HCT116 (cell line): ENCODE measurements at regions not wholly inside any gene's neighbourhood (a gene's known extent, or its start where the extent isn't known, plus 50 kb on each side); places are given as distances from the start of the nearest gene placed in this dataset.

Source experiments
- ATAC-seq: fragments of 200-7000 bp; cut with Tn5 transposase; 2 replicates; pipeline ENCODE4 v1.9.1; 2020; ENCODE audit warnings: mild to moderate bottlenecking, moderate library complexity
- BruUV-seq: library from RNA; stranded (reverse); fragments of 400-500 nt; replicated peaks from 2 replicates; lab custom pipeline; 2021; lab: Mats Ljungman, UMichigan
- CTCF ChIA-PET: fragments of 300-600 bp; sonication (Branson Sonifier 250); formaldehyde crosslinking; loops from one replicate; lab custom pipeline; 2021; ENCODE audit warnings: antibody characterized with exemption; lab: Charles Lee
- POLR2A ChIA-PET: fragments of 300-600, 350-600 bp; sonication (Branson Sonifier 250); formaldehyde crosslinking; loops from one replicate; lab custom pipeline; 2021; ENCODE audit warnings: antibody characterized with exemption; lab: Charles Lee
- RAD21 ChIA-PET, 2 experiments: fragments of 300-600 bp; sonication (Branson Sonifier 250); formaldehyde crosslinking; loops; one replicate each; lab custom pipeline; 2023; ENCODE audit warnings: low total read pairs in 2 of 2; ENCODE audit not compliant: uncharacterized antibody in 2 of 2, unreplicated experiment in 2 of 2, low non-redundant PET in 1 of 2; lab: Charles Lee
- DNase-seq: peaks from one replicate; pipeline ENCODE4 v3.0.0-alpha.2; 2010; ENCODE audit warnings: low read depth, low spot score
- H2AFZ ChIP-seq: fragments of 200-600 bp; shearing (Covaris generic), sonication (generic); 2 replicates; pipeline ENCODE4 v1.6.1; 2017; ENCODE audit warnings: low read depth, mixed run types, mixed read lengths, antibody characterized with exemption, low read length; ENCODE audit not compliant: poor library complexity, severe bottlenecking
- H3K27ac ChIP-seq: 2 replicates; pipeline ENCODE4 v1.5.1; 2012; ENCODE audit warnings: low read depth, low read length
- H3K27me3 ChIP-seq: fragments of 200-600 bp; sonication (generic); 2 replicates; pipeline ENCODE4 v1.6.1; 2016; ENCODE audit warnings: mixed run types, low read length, mixed read lengths; ENCODE audit not compliant: insufficient read depth
- H3K36me3 ChIP-seq, 2 experiments: fragments of 200-500 bp in 1 of 2; fragments of 200-600 bp in 1 of 2; sonication (Bioruptor generic) in 1 of 2; sonication (generic) in 1 of 2; 2 replicates each; pipeline versions ENCODE4 v1.5.1 to v1.6.1; 2014 to 2016; ENCODE audit warnings: low read length in 2 of 2, inconsistent platforms in 1 of 2, mixed read lengths in 1 of 2, mixed run types in 1 of 2; ENCODE audit not compliant: insufficient read depth in 2 of 2, control insufficient read depth in 1 of 2
- H3K4me1 ChIP-seq, 2 experiments: fragments of 200-600 bp in 1 of 2; sonication (generic) in 1 of 2; 2 replicates each; pipeline versions ENCODE4 v1.5.1 to v1.6.1; 2012 to 2017; ENCODE audit warnings: low read length in 2 of 2, inconsistent platforms in 1 of 2, mild to moderate bottlenecking in 1 of 2, mixed read lengths in 1 of 2, mixed run types in 1 of 2, moderate library complexity in 1 of 2; ENCODE audit not compliant: insufficient read depth in 2 of 2, control insufficient read depth in 1 of 2
- H3K4me2 ChIP-seq: fragments of 200-600 bp; sonication (generic); 2 replicates; pipeline ENCODE4 v1.6.1; 2017; ENCODE audit warnings: mixed run types, low read length, mixed read lengths
- H3K4me3 ChIP-seq, 2 experiments: fragments of 200-600 bp in 1 of 2; sonication (generic) in 1 of 2; replicated peaks in 1 of 2; 2 replicates each; pipeline ENCODE4 v1.5.1; 2011 to 2016; ENCODE audit warnings: low read length in 2 of 2, control low read depth in 1 of 2, low read depth in 1 of 2, mild to moderate bottlenecking in 1 of 2, mixed read lengths in 1 of 2, mixed run types in 1 of 2
- H3K79me2 ChIP-seq: fragments of 200-600 bp; sonication (generic); 2 replicates; pipeline ENCODE4 v1.6.1; 2017; ENCODE audit warnings: mild to moderate bottlenecking, mixed run types, low read length, moderate library complexity, mixed read lengths; ENCODE audit not compliant: insufficient read depth
- H3K9ac ChIP-seq: fragments of 200-600 bp; sonication (generic); 2 replicates; pipeline ENCODE4 v1.6.1; 2016; ENCODE audit warnings: low read length, mixed read lengths
- H3K9me2 ChIP-seq: fragments of 200-600 bp; sonication (generic), shearing (Covaris generic); 2 replicates; pipeline ENCODE4 v1.6.1; 2017; ENCODE audit warnings: mixed run types, mild to moderate bottlenecking, moderate library complexity; ENCODE audit not compliant: insufficient read depth
- H3K9me3 ChIP-seq, 2 experiments: fragments of 200-500 bp in 1 of 2; fragments of 200-600 bp in 1 of 2; sonication (Bioruptor generic) in 1 of 2; sonication (generic) in 1 of 2; 2 replicates each; pipeline ENCODE4 v1.6.1; 2014 to 2017; ENCODE audit warnings: low read length in 2 of 2, mixed read lengths in 2 of 2, inconsistent platforms in 1 of 2, low read depth in 1 of 2, mild to moderate bottlenecking in 1 of 2, mixed run types in 1 of 2, moderate library complexity in 1 of 2; ENCODE audit not compliant: control insufficient read depth in 1 of 2, insufficient read depth in 1 of 2
- H4K20me1 ChIP-seq: fragments of 200-600 bp; sonication (generic), shearing (Covaris generic); 2 replicates; pipeline ENCODE4 v1.6.1; 2017; ENCODE audit warnings: mixed run types, mild to moderate bottlenecking, moderate library complexity; ENCODE audit not compliant: insufficient read depth
- CEBPB ChIP-seq: IDR thresholded peaks from 2 replicates; pipeline ENCODE4 v1.6.1; 2012; ENCODE audit warnings: low read depth
- ELF1 ChIP-seq: IDR thresholded peaks from 2 replicates; pipeline ENCODE4 v1.6.1; 2012; ENCODE audit warnings: low read depth, borderline replicate concordance
- EZH2phosphoT487 ChIP-seq: fragments of 200-600 bp; IDR thresholded peaks from 2 replicates; pipeline ENCODE4 v1.6.1; 2018; ENCODE audit warnings: antibody characterized with exemption, borderline replicate concordance
- POLR2A ChIP-seq: IDR thresholded peaks from 2 replicates; pipeline ENCODE4 v1.7.0; 2011; ENCODE audit warnings: borderline replicate concordance; ENCODE audit not compliant: insufficient read depth, insufficient read length; ENCODE audit errors: extremely low read depth
- POLR2AphosphoS5 ChIP-seq: IDR thresholded peaks from 2 replicates; pipeline ENCODE4 v1.6.1; 2011; ENCODE audit warnings: mild to moderate bottlenecking, low read depth, low read length, moderate library complexity
- TCF7L2 ChIP-seq: IDR thresholded peaks from 2 replicates; pipeline ENCODE4 v1.7.0; 2011; ENCODE audit warnings: borderline replicate concordance, inconsistent platforms; ENCODE audit not compliant: insufficient read depth, insufficient read length; ENCODE audit errors: extremely low read depth
- YY1 ChIP-seq: IDR thresholded peaks from 2 replicates; pipeline ENCODE4 v1.6.1; 2011; ENCODE audit warnings: low read length, low read depth, moderate library complexity, mild to moderate bottlenecking; ENCODE audit not compliant: insufficient replicate concordance; ENCODE audit errors: extremely low read depth
- ZFX ChIP-seq: fragments of 450-650 bp; IDR thresholded peaks from 2 replicates; pipeline ENCODE4 v1.6.1; 2017
- intact Hi-C: fragments of 100-400 bp; cut with micrococcal nuclease; formaldehyde crosslinking; loops from 2 replicates; pipeline ENCODE4 v1.10.0; 2022
- TF ChIP-seq, protein P1 (sequence below), 3 experiments: fragments of 200-600 bp in 1 of 3; sonication (generic) in 1 of 3; IDR thresholded peaks in 2 of 3; conservative IDR thresholded peaks in 1 of 3; 2 replicates each; pipeline ENCODE4 v1.5.1; 2012 to 2017; ENCODE audit warnings: low read depth in 2 of 3, low read length in 2 of 3, antibody characterized with exemption in 1 of 3, borderline replicate concordance in 1 of 3, control low read depth in 1 of 3, mild to moderate bottlenecking in 1 of 3, mixed read lengths in 1 of 3, mixed run types in 1 of 3, moderate library complexity in 1 of 3; ENCODE audit not compliant: insufficient read depth in 1 of 3
- TF ChIP-seq, protein P2 (sequence below): IDR thresholded peaks from 2 replicates; pipeline ENCODE4 v1.6.1; 2012
- TF ChIP-seq, protein P3 (sequence below): IDR thresholded peaks from 2 replicates; pipeline ENCODE4 v1.6.1; 2012
- TF ChIP-seq, protein P4 (sequence below): IDR thresholded peaks from 2 replicates; pipeline ENCODE4 v1.6.1; 2011; ENCODE audit warnings: mild to moderate bottlenecking, low read length, moderate library complexity; ENCODE audit not compliant: insufficient replicate concordance; ENCODE audit errors: extremely low read depth
- TF ChIP-seq, protein P5 (sequence below): IDR thresholded peaks from 2 replicates; pipeline ENCODE4 v1.6.1; 2012; ENCODE audit warnings: low read depth

DNA sequence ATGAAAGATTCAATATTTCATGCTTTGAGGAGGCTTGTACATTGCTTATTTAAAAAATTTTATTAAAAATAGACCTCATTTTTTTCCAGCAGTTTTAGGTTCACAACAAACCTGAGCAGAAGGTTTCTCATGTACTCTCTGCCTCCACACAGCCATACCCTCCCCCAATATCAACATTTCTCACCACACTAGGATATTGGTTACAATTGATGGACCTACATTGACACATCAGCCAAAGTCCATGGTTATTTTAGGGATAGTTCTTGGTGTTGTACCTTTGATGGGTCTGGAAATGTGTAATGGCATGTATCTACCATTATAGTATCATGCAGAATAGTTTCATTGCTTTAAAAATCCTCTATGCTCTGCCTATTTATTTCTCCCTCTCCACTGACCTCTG is 611.0 kb downstream of the KCTD8 start:
- Histone ChIP-seq H4K20me1 (no peaks in the 10 kb centered on the region), H3K79me2 (no peaks in the 10 kb centered on the region), H3K27me3 (no peaks in the 10 kb centered on the region), H3K9me2 (no peaks in the 10 kb centered on the region), H3K4me1 (no peaks in the 10 kb centered on the region), H3K27ac (no peak overlapping the region), H3K36me3 (no peaks in the 10 kb centered on the region; a peak in 1 of 4 replicates), H3K9ac (no peak overlapping the region), H3K9me3 (peaks cover 4 to 27% of the 10 kb centered on the region in 2 experiments; a peak in 2 of 4 replicates), H3K4me3 (no peak overlapping the region), H3K4me2 (no peak overlapping the region), H2AFZ (no peak overlapping the region)
- no TSS peak for BruUV-seq
- DNase-seq (no peak), ATAC-seq (no peak)
- ChIA-PET RAD21 (no interaction called here), CTCF (no interaction called here), POLR2A (no interaction called here)
- intact Hi-C loops = no loop called here
- no peak for TF ChIP-seq ZFX
- TF ChIP-seq, protein P1, sequence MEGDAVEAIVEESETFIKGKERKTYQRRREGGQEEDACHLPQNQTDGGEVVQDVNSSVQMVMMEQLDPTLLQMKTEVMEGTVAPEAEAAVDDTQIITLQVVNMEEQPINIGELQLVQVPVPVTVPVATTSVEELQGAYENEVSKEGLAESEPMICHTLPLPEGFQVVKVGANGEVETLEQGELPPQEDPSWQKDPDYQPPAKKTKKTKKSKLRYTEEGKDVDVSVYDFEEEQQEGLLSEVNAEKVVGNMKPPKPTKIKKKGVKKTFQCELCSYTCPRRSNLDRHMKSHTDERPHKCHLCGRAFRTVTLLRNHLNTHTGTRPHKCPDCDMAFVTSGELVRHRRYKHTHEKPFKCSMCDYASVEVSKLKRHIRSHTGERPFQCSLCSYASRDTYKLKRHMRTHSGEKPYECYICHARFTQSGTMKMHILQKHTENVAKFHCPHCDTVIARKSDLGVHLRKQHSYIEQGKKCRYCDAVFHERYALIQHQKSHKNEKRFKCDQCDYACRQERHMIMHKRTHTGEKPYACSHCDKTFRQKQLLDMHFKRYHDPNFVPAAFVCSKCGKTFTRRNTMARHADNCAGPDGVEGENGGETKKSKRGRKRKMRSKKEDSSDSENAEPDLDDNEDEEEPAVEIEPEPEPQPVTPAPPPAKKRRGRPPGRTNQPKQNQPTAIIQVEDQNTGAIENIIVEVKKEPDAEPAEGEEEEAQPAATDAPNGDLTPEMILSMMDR (IDR thresholded peaks at IDR 0.05 in 2 of 3, conservative IDR thresholded peaks at IDR 0.05 in 1 of 3; ENCODE audit: borderline replicate concordance in 1 of 3, insufficient read depth in 1 of 3, low read depth in 2 of 3, low read length in 2 of 3) = no peak
- TF ChIP-seq, protein P2, sequence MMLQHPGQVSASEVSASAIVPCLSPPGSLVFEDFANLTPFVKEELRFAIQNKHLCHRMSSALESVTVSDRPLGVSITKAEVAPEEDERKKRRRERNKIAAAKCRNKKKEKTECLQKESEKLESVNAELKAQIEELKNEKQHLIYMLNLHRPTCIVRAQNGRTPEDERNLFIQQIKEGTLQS = no peak
- TF ChIP-seq YY1 = no peak
- TF ChIP-seq, protein P3, sequence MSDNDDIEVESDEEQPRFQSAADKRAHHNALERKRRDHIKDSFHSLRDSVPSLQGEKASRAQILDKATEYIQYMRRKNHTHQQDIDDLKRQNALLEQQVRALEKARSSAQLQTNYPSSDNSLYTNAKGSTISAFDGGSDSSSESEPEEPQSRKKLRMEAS = no peak
- TF ChIP-seq, protein P4, sequence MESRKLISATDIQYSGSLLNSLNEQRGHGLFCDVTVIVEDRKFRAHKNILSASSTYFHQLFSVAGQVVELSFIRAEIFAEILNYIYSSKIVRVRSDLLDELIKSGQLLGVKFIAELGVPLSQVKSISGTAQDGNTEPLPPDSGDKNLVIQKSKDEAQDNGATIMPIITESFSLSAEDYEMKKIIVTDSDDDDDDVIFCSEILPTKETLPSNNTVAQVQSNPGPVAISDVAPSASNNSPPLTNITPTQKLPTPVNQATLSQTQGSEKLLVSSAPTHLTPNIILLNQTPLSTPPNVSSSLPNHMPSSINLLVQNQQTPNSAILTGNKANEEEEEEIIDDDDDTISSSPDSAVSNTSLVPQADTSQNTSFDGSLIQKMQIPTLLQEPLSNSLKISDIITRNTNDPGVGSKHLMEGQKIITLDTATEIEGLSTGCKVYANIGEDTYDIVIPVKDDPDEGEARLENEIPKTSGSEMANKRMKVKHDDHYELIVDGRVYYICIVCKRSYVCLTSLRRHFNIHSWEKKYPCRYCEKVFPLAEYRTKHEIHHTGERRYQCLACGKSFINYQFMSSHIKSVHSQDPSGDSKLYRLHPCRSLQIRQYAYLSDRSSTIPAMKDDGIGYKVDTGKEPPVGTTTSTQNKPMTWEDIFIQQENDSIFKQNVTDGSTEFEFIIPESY = no peak
- TF ChIP-seq CEBPB = no peak
- no peak for TF ChIP-seq POLR2A
- no peak for TF ChIP-seq ELF1
- TF ChIP-seq TCF7L2 = no peak
- TF ChIP-seq, protein P5, sequence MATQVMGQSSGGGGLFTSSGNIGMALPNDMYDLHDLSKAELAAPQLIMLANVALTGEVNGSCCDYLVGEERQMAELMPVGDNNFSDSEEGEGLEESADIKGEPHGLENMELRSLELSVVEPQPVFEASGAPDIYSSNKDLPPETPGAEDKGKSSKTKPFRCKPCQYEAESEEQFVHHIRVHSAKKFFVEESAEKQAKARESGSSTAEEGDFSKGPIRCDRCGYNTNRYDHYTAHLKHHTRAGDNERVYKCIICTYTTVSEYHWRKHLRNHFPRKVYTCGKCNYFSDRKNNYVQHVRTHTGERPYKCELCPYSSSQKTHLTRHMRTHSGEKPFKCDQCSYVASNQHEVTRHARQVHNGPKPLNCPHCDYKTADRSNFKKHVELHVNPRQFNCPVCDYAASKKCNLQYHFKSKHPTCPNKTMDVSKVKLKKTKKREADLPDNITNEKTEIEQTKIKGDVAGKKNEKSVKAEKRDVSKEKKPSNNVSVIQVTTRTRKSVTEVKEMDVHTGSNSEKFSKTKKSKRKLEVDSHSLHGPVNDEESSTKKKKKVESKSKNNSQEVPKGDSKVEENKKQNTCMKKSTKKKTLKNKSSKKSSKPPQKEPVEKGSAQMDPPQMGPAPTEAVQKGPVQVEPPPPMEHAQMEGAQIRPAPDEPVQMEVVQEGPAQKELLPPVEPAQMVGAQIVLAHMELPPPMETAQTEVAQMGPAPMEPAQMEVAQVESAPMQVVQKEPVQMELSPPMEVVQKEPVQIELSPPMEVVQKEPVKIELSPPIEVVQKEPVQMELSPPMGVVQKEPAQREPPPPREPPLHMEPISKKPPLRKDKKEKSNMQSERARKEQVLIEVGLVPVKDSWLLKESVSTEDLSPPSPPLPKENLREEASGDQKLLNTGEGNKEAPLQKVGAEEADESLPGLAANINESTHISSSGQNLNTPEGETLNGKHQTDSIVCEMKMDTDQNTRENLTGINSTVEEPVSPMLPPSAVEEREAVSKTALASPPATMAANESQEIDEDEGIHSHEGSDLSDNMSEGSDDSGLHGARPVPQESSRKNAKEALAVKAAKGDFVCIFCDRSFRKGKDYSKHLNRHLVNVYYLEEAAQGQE = no peak
- TF ChIP-seq EZH2phosphoT487 = no peak
- no peak for TF ChIP-seq POLR2AphosphoS5
